Osteoblast (primary cell): ENCODE measurements at regions not wholly inside any gene's neighbourhood (a gene's known extent, or its start where the extent isn't known, plus 50 kb on each side); places are given as distances from the start of the nearest gene placed in this dataset.

Experiments used
- DNase-seq: peaks from one replicate; pipeline ENCODE4 v3.0.0; 2011; ENCODE audit warnings: low spot score, mixed read lengths; ENCODE audit not compliant: insufficient read length; ENCODE audit errors: missing footprints
- H2AFZ ChIP-seq: 2 replicates; pipeline ENCODE4 v1.6.0; 2011; ENCODE audit warnings: mild to moderate bottlenecking, low read length
- H3K27ac ChIP-seq: 2 replicates; pipeline ENCODE4 v1.5.1; 2011; ENCODE audit warnings: mild to moderate bottlenecking, low read depth, low read length, moderate library complexity
- H3K27me3 ChIP-seq: 2 replicates; pipeline ENCODE4 v1.6.0; 2012; ENCODE audit warnings: mild to moderate bottlenecking, control low read depth, inconsistent platforms, low read length, moderate library complexity; ENCODE audit not compliant: insufficient read depth
- H3K36me3 ChIP-seq: 2 replicates; pipeline ENCODE4 v1.5.1; 2011; ENCODE audit warnings: mild to moderate bottlenecking, low read length, control low read depth, moderate library complexity; ENCODE audit not compliant: insufficient read depth
- H3K4me1 ChIP-seq: 2 replicates; pipeline ENCODE4 v1.5.1; 2011; ENCODE audit warnings: mild to moderate bottlenecking, low read length, control low read depth, moderate library complexity; ENCODE audit not compliant: insufficient read depth
- H3K4me2 ChIP-seq: 2 replicates; pipeline ENCODE4 v1.6.0; 2011; ENCODE audit warnings: mild to moderate bottlenecking, low read length; ENCODE audit not compliant: insufficient read depth
- H3K4me3 ChIP-seq: fragments of 200-600 bp; sonication (generic); 3 replicates; pipeline ENCODE4 v1.5.1; 2012; ENCODE audit warnings: mild to moderate bottlenecking, low read length, inconsistent platforms; ENCODE audit not compliant: insufficient read depth
- H3K79me2 ChIP-seq: 2 replicates; pipeline ENCODE4 v1.6.0; 2012; ENCODE audit warnings: mild to moderate bottlenecking, low read length, control low read depth, inconsistent platforms; ENCODE audit not compliant: insufficient read depth
- H3K9me3 ChIP-seq: 2 replicates; pipeline ENCODE4 v1.5.1; 2011; ENCODE audit warnings: low read depth, low read length, control low read depth
- H4K20me1 ChIP-seq: 2 replicates; pipeline ENCODE4 v1.6.0; 2012; ENCODE audit warnings: mild to moderate bottlenecking, low read length, control low read depth; ENCODE audit not compliant: insufficient read depth
- CTCF ChIP-seq: IDR thresholded peaks from 2 replicates; pipeline ENCODE4 v1.5.1; 2011; ENCODE audit warnings: mild to moderate bottlenecking, low read depth, low read length, moderate library complexity; ENCODE audit errors: extremely low read depth

GRCh38 chr2:47226132-47226922, 50.0 kb upstream of the CALM2 start:
- Histone ChIP-seq H3K36me3 (no peaks in the 10 kb centered on the region), H3K4me3 (no peak overlapping the region), H3K79me2 (no peaks in the 10 kb centered on the region), H3K27ac (no peak overlapping the region), H3K9me3 (no peaks in the 10 kb centered on the region), H4K20me1 (no peaks in the 10 kb centered on the region), H3K4me1 (peaks cover 33% of the 10 kb centered on the region), H2AFZ (no peak overlapping the region), H3K4me2 (no peak overlapping the region), H3K27me3 (no peaks in the 10 kb centered on the region)
- no peak for DNase-seq
- TF ChIP-seq CTCF = no peak
